A549 (cell line): ENCODE measurements at regions not wholly inside any gene's neighbourhood (a gene's known extent, or its start where the extent isn't known, plus 50 kb on each side); places are given as distances from the start of the nearest gene placed in this dataset.

Experiments used
- CTCF ChIP-seq: fragments of >200 bp; sonication (Bioruptor Twin); formaldehyde crosslinking; IDR thresholded peaks from 3 replicates; pipeline ENCODE4 v1.5.1; 2016
- EP300 ChIP-seq, 2 experiments: fragments of >200 bp; sonication (Bioruptor Twin); formaldehyde crosslinking; IDR thresholded peaks; 2 replicates in 1 of 2; 3 replicates in 1 of 2; pipeline ENCODE4 v1.6.1; 2016 to 2017
- KDM5A ChIP-seq: fragments of 200-600 bp; sonication (generic); IDR thresholded peaks from 2 replicates; pipeline ENCODE4 v1.6.1; 2016; ENCODE audit warnings: antibody characterized with exemption, mild to moderate bottlenecking
- MAFK ChIP-seq: fragments of 450-650 bp; IDR thresholded peaks from 2 replicates; pipeline ENCODE4 v1.6.1; 2014; ENCODE audit not compliant: partially characterized antibody
- NR3C1 ChIP-seq: fragments of >200 bp; sonication (Bioruptor Twin); formaldehyde crosslinking; IDR thresholded peaks from 3 replicates; pipeline ENCODE4 v1.6.1; 2017
- POLR2AphosphoS2 ChIP-seq: conservative IDR thresholded peaks from 2 replicates; pipeline ENCODE4 v1.6.1; 2012; ENCODE audit warnings: low read length, improper control_type of control experiment, inconsistent platforms
- USF2 ChIP-seq: fragments of 450-650 bp; IDR thresholded peaks from 2 replicates; pipeline ENCODE4 v1.6.1; 2014; ENCODE audit warnings: antibody characterized with exemption
- TF ChIP-seq, protein P1 (sequence below): fragments of >200 bp; sonication (Bioruptor Twin); formaldehyde crosslinking; IDR thresholded peaks from 3 replicates; pipeline ENCODE4 v1.6.1; 2016

DNA sequence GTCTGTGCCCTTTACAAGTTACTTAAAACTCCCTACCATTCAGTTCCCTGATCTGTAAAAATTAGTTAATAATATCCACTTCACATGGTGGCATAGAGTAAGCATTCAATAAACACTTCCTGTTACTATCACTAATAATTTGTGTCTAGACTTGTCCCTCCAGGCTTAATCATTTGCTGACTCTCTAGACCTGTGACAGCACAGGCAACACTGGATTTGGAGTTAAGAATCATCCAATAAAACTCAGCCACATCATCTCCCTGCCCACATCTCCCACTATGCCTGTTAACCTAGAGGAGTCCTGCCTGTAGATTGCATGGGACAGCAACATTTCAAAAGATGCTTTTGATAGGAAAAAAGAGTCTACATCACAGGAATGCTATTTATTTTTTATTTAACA, 564.6 kb downstream of the MFSD1 start:
- no peak for TF ChIP-seq MAFK
- TF ChIP-seq CTCF: no peak
- TF ChIP-seq NR3C1: no peak
- no peak for TF ChIP-seq POLR2AphosphoS2
- no peak for TF ChIP-seq KDM5A
- no peak for TF ChIP-seq USF2
- no peak for TF ChIP-seq EP300 (IDR thresholded peaks at IDR 0.05)
- TF ChIP-seq, protein P1, sequence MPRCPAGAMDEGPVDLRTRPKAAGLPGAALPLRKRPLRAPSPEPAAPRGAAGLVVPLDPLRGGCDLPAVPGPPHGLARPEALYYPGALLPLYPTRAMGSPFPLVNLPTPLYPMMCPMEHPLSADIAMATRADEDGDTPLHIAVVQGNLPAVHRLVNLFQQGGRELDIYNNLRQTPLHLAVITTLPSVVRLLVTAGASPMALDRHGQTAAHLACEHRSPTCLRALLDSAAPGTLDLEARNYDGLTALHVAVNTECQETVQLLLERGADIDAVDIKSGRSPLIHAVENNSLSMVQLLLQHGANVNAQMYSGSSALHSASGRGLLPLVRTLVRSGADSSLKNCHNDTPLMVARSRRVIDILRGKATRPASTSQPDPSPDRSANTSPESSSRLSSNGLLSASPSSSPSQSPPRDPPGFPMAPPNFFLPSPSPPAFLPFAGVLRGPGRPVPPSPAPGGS: no peak
